Colonic mucosa (tissue), 4 donors: ENCODE measurements at regions not wholly inside any gene's neighbourhood (a gene's known extent, or its start where the extent isn't known, plus 50 kb on each side); places are given as distances from the start of the nearest gene placed in this dataset.
A peak's percentile ranks its signal among the peaks of the same experiment; 100 is the strongest.

Source experiments
- DNase-seq: peaks from one replicate; pipeline ENCODE4 v3.0.0-alpha.2; 2020
- H3K27ac ChIP-seq: fragments of 200-600 bp; one replicate; pipeline ENCODE4 v1.8.0; 2021
- H3K27me3 ChIP-seq: fragments of 200-600 bp; one replicate; pipeline ENCODE4 v1.8.0; 2021
- H3K36me3 ChIP-seq: fragments of 200-600 bp; one replicate; pipeline ENCODE4 v1.8.0; 2021
- H3K4me1 ChIP-seq: fragments of 200-600 bp; one replicate; pipeline ENCODE4 v1.8.0; 2021; ENCODE audit warnings: mild to moderate bottlenecking
- H3K4me3 ChIP-seq: fragments of 200-600 bp; one replicate; pipeline ENCODE4 v1.8.0; 2021
- H3K9ac ChIP-seq, 2 donors: one replicate each; pipeline ENCODE4 v1.7.0; 2013; ENCODE audit warnings: control low read depth in 2 of 2, low read depth in 2 of 2, low read length in 2 of 2
- H3K9me3 ChIP-seq: fragments of 200-600 bp; one replicate; pipeline ENCODE4 v1.8.0; 2021
- intact Hi-C: fragments of 100-400 bp; cut with DNase I; formaldehyde crosslinking; loops from one replicate; pipeline ENCODE4 v1.14.1; 2022
- TF ChIP-seq, protein P1 (sequence below): fragments of 200-600 bp; IDR thresholded peaks from one replicate; pipeline ENCODE4 v1.8.0; 2022; ENCODE audit warnings: antibody characterized with exemption, mild to moderate bottlenecking
- donor health status: healthy.
- donor health status: DM: no; HTN: no; CAD: no.
- donor health status: DM: no; HTN: no; CAD: no.

DNA sequence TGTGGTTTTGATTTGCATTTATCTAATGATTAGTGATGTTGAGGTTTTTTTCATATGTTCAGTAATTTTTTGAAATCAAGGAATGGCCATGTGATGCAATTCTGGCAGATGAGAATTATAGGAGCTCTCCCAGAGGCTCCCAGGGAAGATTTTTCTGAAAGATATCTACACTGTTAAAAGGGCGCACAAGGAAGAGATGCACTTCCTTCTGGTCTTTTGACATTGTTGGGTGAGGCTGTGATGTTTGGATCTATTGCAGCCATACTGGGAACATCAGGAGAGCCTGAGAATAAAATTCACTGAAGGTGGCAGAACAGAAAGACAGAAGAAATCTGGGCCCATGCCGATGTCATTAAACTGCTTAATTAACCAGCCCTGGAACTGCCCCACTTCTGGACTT, 108.5 kb downstream of the DDX1 start:
- TF ChIP-seq, protein P1, sequence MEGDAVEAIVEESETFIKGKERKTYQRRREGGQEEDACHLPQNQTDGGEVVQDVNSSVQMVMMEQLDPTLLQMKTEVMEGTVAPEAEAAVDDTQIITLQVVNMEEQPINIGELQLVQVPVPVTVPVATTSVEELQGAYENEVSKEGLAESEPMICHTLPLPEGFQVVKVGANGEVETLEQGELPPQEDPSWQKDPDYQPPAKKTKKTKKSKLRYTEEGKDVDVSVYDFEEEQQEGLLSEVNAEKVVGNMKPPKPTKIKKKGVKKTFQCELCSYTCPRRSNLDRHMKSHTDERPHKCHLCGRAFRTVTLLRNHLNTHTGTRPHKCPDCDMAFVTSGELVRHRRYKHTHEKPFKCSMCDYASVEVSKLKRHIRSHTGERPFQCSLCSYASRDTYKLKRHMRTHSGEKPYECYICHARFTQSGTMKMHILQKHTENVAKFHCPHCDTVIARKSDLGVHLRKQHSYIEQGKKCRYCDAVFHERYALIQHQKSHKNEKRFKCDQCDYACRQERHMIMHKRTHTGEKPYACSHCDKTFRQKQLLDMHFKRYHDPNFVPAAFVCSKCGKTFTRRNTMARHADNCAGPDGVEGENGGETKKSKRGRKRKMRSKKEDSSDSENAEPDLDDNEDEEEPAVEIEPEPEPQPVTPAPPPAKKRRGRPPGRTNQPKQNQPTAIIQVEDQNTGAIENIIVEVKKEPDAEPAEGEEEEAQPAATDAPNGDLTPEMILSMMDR: no peak

DNA sequence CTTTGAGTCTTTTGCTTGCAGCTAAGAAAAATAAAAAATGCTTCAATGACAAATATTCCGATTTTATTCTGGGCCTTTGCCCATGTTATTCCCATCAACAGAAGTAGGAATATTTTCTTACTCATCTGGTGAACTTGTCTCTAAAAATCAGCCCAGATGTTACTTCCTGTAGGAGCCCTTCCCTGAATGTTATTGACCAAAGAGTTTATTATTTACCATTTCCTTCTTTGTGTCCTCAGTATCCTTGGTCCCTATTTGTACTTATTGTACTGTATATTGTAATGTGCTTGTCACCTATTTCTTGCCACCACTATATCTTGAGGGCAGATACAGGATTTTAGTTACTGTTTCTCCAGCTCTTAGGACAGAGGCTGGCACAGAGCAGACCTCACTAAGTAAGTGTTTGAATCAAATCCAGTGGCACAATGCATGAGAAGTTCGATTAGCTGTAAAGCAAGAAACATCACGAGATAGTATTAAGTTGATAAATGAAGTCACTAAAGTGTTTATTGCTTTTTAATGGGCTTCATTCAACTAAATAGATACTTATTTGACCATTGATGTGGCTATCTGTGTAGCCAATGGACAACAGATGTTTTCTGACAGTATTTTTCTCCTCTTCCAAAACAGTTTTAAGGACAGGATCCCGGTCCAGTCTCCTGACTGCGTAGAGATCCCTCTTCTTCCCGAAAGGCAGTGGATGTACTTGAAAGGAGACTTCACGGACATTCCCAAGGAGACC, 109.1 kb downstream of the DDX1 start:
- no peaks in the 10 kb centered on the region for H3K27me3 ChIP-seq
- DNase-seq: no peak
- H3K9me3 ChIP-seq: no peaks in the 10 kb centered on the region
- intact Hi-C loops: no loop called here
- TF ChIP-seq, protein P1: no peak
- peak overlapping the region in 1 of 2 donors; percentile 6 for H3K9ac ChIP-seq
- no peaks in the 10 kb centered on the region for H3K36me3 ChIP-seq
- H3K4me1 ChIP-seq: no peaks in the 10 kb centered on the region
- no peak overlapping the region for H3K27ac ChIP-seq
- H3K4me3 ChIP-seq: no peak overlapping the region

More for the DNA sequence above, 108.5 kb downstream of the DDX1 start:
- Histone ChIP-seq H3K4me3 (no peak overlapping the region), H3K9ac (no peak overlapping the region), H3K4me1 (no peaks in the 10 kb centered on the region), H3K27me3 (no peaks in the 10 kb centered on the region), H3K27ac (no peak overlapping the region), H3K36me3 (no peaks in the 10 kb centered on the region), H3K9me3 (no peaks in the 10 kb centered on the region)
- DNase-seq: no peak
- intact Hi-C loops: no loop called here

DNA sequence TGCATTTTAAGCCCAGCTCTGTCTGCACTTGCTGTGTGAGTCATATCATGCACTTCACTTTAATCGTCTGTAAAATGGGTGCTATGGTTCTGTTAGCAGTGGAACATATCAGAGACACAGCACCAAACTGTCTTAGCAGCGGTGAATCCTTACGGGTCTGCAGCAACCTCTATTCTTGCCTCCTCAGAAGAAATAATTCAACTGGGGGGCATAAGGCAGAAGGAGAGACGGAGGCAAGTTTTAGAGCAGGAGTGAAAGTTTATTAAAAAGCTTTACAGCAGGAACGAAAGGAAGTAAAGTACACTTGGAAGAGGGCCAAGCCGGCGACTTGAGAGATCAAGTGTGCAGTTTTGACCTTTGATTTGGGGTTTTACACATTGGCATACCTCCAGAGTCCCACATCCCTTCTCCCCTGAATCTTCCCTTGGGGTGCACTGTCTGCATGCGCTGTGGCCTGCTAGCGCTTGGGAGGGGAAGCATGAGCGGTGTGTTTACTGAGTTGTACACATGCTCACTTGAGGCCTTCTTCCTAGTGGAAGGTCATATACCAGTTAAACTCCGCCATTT, 109.8 kb downstream of the DDX1 start:
- Histone ChIP-seq H3K4me1 (no peaks in the 10 kb centered on the region), H3K9me3 (no peaks in the 10 kb centered on the region), H3K27ac (no peak overlapping the region), H3K27me3 (no peaks in the 10 kb centered on the region), H3K9ac (peak overlapping the region in 1 of 2 donors; percentile 6), H3K36me3 (no peaks in the 10 kb centered on the region), H3K4me3 (no peak overlapping the region)
- peak; percentile 65 for DNase-seq
- intact Hi-C loops: no loop called here
- TF ChIP-seq, protein P1: no peak

DNA sequence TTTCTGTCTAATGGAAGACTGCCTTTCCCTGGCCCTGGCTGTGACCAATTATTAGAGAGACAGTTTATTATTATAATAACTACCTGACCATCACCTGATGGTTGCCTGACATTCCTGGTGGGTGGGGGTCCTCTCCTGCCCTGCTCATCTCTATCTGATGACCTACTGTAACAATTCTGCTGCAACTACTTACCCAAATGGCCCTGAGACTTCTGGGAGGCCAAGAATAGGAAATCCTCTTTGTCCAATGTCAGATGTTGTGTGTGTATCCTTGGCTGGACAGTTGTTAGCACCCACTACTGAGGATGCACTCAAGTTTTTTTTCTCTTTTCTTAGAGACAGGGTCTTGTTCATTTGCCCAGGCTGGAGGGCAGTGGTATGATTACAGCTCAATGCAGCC, 110.3 kb downstream of the DDX1 start:
- Histone ChIP-seq H3K9me3 (no peaks in the 10 kb centered on the region), H3K36me3 (no peaks in the 10 kb centered on the region), H3K27me3 (no peaks in the 10 kb centered on the region), H3K4me3 (no peak overlapping the region), H3K27ac (no peak overlapping the region), H3K4me1 (no peaks in the 10 kb centered on the region), H3K9ac (no peak overlapping the region)
- intact Hi-C loops: no loop called here
- no peak for DNase-seq
- TF ChIP-seq, protein P1: no peak

DNA sequence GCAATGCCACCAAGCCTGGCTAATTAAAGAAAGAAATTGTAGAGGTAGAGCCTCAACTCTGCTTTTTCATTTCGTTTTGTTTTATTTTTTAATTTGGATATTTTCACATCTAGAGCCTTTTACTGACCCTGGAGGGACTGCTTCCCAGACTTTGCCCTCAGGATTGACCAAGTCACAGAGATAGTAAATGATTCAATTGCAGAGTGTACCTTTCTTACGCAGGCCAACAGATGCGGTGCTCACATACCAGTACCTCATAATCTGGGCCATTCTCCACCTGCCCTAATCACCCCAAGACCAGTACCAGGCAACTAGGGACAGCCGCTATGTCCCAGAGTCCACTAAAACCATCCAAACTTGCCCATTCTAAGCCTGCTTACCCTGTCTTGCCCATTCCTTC, 110.8 kb downstream of the DDX1 start:
- Histone ChIP-seq H3K27me3 (no peaks in the 10 kb centered on the region), H3K9ac (no peak overlapping the region), H3K4me1 (no peaks in the 10 kb centered on the region), H3K36me3 (no peaks in the 10 kb centered on the region), H3K9me3 (no peaks in the 10 kb centered on the region), H3K4me3 (no peak overlapping the region), H3K27ac (no peak overlapping the region)
- no peak for DNase-seq
- intact Hi-C loops: no loop called here
- TF ChIP-seq, protein P1: no peak
